GM12891 (cell line): ENCODE measurements at regions not wholly inside any gene's neighbourhood (a gene's known extent, or its start where the extent isn't known, plus 50 kb on each side); places are given as distances from the start of the nearest gene placed in this dataset.

Experiments
- DNase-seq: peaks from one replicate; pipeline ENCODE4 v3.0.0; 2011; ENCODE audit warnings: low spot score; ENCODE audit not compliant: insufficient read length
- FAIRE-seq: peaks from 2 replicates; lab custom pipeline; 2011; peaks lifted over from hg19 to GRCh38; lab: Jason Lieb, UNC
- PAX5 ChIP-seq: IDR thresholded peaks from 2 replicates; pipeline ENCODE4 v1.6.1; 2011; ENCODE audit warnings: low read length, moderate library complexity, mild to moderate bottlenecking; ENCODE audit not compliant: insufficient read depth, severe bottlenecking
- POLR2A ChIP-seq: IDR thresholded peaks from 2 replicates; pipeline ENCODE4 v1.6.1; 2011; ENCODE audit warnings: low read depth, low read length, control low read depth
- POLR2AphosphoS5 ChIP-seq: IDR thresholded peaks from 2 replicates; pipeline ENCODE4 v1.6.1; 2011; ENCODE audit warnings: low read depth, low read length, control low read depth
- POU2F2 ChIP-seq: IDR thresholded peaks from 2 replicates; pipeline ENCODE4 v1.6.1; 2011; ENCODE audit warnings: low read depth, mild to moderate bottlenecking, control low read depth, low read length, moderate library complexity
- SPI1 ChIP-seq: IDR thresholded peaks from 2 replicates; pipeline ENCODE4 v1.6.1; 2011; ENCODE audit warnings: low read depth, low read length, control low read depth
- TAF1 ChIP-seq: IDR thresholded peaks from 2 replicates; pipeline ENCODE4 v1.6.1; 2011; ENCODE audit warnings: low read depth, low read length, control low read depth

DNA sequence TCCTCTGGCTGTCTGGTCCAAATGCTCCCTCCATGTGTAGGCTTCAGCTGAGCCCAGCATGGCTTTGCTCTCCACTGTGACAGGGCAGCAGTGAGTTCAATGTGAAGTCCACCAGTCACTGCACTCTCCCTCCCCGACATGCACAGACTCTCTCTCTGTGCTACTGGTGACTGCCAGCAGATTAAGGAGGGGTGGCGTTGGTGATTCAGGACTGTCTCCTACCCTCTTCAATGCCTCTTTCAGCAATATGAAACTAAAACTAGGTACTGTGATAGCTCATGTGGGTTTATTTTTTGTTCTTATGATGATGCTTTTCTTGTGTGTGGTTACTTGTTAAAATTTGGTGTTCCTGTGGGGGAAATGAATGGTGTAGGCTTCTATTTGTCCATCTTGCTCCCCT is 201.0 kb upstream of the RBMS1 start:
- no peak for TF ChIP-seq SPI1
- TF ChIP-seq POLR2A = no peak
- TF ChIP-seq POU2F2 = no peak
- TF ChIP-seq TAF1 = no peak
- no peak for TF ChIP-seq POLR2AphosphoS5
- no peak for FAIRE-seq

DNA sequence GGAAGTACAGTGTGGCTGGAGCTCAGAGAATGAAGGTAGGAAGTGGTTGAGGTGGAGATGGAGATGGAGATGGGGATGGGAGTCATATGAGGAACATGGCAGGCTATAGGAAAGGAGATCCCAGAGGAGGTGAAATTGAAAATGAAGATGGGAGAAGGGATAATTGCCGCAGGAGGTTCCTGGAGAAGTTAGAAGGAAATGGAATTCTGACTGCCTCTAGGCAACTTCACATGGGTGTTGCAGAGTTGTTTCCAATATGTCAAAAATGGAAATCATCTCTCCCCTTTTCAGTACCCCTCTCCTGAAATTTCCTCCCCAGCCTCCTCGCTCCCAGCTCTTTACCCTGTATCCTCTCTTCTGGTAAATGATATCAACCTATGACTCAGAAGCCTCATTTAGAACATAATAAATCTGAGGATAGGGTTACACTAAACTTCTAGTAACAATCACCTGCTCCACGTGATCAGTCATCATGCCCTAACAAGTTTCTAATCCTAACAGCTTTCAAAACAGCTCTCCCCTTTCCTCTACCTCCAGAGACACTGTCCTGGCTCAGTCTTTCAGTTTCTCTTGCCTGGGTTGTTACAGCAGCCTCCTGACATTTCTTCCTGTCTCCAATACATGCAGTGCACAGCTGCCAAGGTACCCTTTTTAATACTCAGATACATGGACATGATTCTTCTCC is 201.9 kb upstream of the RBMS1 start:
- DNase-seq (no peak), FAIRE-seq (no peak)

More for the DNA sequence above, 201.0 kb upstream of the RBMS1 start:
- DNase-seq = no peak

DNA sequence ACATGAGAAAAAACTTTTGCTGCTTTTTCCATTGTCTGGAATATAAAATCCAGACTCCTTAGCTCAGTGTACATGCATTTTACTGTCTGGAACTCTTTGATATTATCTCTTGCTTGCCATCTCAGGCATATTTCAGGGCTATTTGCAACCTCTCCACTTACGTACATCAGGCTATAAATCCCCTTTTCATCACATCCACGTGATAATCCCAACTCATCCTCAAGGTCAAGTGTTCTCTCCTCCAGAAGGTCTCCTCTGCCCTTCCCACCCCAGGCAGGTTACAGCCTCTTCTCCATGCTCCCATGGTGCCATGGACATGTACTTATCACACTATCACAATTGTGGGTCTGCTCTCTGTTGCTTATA is 202.5 kb upstream of the RBMS1 start:
- FAIRE-seq = no peak
- TF ChIP-seq PAX5 (no peak), SPI1 (no peak), POLR2AphosphoS5 (no peak)
- DNase-seq = no peak

More for the DNA sequence above, 201.9 kb upstream of the RBMS1 start:
- no peak for TF ChIP-seq POLR2AphosphoS5
- no peak for TF ChIP-seq PAX5
- no peak for TF ChIP-seq POU2F2
- TF ChIP-seq SPI1 = no peak
- no peak for TF ChIP-seq TAF1
- no peak for TF ChIP-seq POLR2A

DNA sequence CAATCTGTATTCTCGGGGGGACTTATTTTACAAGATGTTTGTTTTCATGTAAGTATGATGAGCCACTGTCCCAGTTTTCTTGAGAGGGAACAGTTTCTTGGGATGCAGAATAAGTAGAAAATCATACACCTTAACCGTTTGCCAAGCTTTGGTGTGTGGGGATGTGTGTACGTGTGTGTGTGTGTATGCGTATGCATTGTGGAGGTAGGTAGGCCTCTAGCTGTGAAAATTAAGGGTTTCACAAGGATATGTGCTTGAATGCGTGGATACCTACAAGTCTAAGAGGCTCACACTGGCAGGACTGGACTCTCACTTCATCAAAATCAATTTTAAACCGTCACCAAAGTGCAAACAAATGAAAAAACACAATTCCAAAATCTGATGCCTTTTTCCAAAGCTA is 204.2 kb upstream of the RBMS1 start:
- no peak for DNase-seq

DNA sequence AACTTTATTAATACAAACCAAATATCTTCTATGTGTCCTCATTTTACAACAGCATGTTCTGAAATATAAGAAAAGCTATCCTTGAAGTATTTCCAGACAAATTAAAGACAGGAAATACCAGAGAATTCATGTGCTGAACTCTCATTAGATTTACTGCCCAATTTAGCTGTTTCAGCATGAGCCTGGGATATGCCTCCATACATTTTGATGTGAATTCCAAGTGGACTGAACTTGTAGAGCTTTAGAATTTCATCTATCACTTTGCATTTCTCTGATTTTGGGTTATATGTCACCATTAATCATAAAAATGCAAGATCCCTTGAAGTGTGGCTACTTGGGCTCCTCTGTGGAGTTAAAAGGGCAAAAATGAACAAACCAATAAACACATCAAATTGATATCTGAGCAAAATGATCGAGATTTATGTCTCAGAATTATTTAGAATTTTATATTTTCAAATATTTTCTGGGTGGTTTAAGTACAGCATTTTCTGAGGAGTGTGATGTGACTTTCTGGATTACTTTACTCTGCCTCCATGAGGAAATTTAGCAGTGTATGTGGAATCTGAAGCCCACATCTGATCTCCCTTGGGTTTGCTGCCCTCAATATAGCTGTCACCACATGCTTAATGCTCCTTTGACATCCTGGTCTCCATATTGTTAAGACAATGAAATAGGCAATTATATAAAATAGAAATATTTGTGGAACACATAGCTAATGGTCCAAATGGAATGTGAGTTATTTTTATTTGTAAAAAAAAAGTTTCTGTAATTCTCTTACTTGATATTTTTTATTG is 206.6 kb upstream of the RBMS1 start:
- TF ChIP-seq SPI1 = no peak
- TF ChIP-seq TAF1 = no peak
- no peak for TF ChIP-seq POU2F2
- no peak for TF ChIP-seq PAX5
- TF ChIP-seq POLR2AphosphoS5 = no peak
- no peak for TF ChIP-seq POLR2A
- DNase-seq (no peak), FAIRE-seq (no peak)

More for the DNA sequence above, 204.2 kb upstream of the RBMS1 start:
- TF ChIP-seq POLR2AphosphoS5 (no peak), PAX5 (no peak), TAF1 (no peak), POLR2A (no peak), SPI1 (no peak), POU2F2 (no peak)
- FAIRE-seq = no peak

DNA sequence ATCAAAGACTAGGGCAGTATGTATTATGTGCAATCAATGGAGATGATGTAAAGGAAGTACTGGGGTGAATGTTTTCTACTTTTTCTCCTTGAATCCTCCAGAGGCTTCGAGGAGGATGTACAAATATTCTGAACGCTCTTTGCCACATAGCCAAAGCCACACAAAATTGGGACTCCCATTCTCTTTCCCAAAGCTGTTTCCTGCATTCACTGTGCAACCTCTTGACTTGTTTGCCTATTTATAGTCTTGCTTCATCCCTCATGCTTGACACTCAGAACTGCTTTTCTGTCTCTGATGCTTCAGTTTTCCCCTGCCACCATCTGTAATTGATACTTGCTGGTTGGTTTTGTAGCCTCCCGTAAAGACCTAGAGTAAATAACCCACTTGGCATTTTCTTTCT is 208.2 kb upstream of the RBMS1 start:
- DNase-seq = no peak
- FAIRE-seq = no peak
- no peak for TF ChIP-seq POU2F2
- no peak for TF ChIP-seq POLR2AphosphoS5
- TF ChIP-seq SPI1 = no peak
- no peak for TF ChIP-seq PAX5
- TF ChIP-seq POLR2A = no peak
- no peak for TF ChIP-seq TAF1

DNA sequence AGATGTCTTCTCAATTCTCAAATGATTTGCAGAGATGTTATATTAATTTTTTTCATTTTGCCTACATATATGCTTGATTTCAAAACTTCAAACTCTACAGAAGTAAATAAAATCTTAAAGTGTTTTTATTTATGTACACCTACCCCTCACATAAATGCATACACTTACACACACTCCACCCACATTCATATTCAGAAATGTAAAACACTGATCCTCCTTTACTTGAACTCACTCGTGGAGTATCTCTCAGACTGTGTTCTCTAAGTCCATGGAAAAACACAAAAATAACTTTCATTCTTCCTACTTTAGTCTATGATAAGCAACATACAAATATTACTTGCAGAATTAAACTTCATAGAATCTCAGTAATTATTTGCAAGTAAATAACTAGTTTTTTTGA is 209.1 kb upstream of the RBMS1 start:
- TF ChIP-seq SPI1 (no peak), TAF1 (no peak), POU2F2 (no peak), POLR2A (no peak), POLR2AphosphoS5 (no peak), PAX5 (no peak)
- FAIRE-seq = no peak
- no peak for DNase-seq

DNA sequence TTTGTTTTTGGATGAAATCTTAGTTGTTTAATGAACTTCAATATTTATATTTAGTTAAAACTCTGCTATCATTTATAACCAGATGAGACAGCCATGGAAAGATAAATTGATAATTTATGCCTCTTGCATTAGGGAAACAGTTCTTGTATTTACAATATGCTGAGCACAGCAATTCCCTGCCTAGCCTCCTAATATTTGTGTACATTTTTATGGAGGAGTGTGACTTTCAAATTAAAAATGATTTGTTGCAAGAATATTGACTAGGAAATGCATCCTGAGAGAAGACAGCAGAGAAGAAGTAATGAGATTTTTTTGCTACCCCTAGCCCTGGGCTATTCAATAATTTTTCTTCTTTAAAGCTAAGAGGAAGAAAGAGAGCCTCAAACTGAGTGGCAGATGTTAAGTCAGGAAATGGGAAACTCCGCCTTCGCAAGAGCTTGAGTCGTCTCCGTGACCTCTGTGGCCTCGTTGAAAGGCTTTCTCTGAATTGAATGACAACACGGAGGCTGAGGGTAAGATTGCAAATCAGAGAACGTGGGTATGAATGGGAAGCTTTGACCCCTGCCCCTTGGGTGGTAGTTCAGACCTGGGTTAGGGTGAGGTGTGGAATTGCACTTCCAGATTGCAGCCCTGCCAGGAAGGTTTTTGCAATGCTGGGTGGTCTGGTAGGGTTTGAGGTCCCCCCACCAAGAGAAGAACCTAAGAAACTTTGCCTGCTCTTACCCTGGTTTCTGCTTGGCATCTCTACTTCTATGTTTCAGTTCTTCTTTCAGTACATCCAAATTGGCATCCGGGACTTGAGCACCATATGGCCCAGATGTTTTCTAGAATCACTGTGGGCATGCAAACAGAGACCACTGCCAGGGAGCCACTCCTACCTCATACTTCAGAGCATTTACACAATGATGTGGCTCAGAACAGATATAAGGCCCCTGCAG is 210.3 kb upstream of the RBMS1 start:
- DNase-seq (no peak), FAIRE-seq (peak; percentile 70)
- TF ChIP-seq TAF1 = no peak
- TF ChIP-seq SPI1 = peak; percentile 62; the same call in 1 of the 2 replicates

DNA sequence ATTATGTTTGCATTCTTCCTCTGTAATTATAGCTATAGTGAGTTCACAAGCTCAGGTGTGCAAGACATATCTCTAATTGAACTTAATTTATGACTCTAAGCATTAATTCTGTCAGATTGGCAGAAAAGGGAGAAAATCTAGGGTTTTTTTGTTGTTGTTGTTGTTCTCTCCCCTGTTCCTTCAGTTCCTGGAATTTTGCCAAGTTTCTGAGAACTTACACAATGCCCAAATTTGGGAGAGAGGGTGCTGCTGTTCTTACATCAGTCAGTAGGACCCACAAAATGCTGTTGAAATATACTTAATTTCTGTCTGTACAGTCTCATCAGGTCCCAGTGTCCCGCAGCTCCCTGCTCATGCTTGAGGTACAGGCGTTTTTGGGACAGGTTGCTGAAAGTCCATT is 221.8 kb upstream of the RBMS1 start:
- TF ChIP-seq POU2F2 (no peak), POLR2A (no peak)
- FAIRE-seq (no peak), DNase-seq (no peak)
